Neuronal stem cell (in vitro differentiated cells): ENCODE measurements at regions not wholly inside any gene's neighbourhood (a gene's known extent, or its start where the extent isn't known, plus 50 kb on each side); places are given as distances from the start of the nearest gene placed in this dataset.

ENCODE experiments used
- DNase-seq: peaks from one replicate; pipeline ENCODE4 v3.0.0-alpha.2; 2013; ENCODE audit warnings: low spot score
- H2AFZ ChIP-seq: one replicate; pipeline ENCODE4 v1.6.1; 2013; ENCODE audit warnings: mild to moderate bottlenecking, low read length, inconsistent platforms
- H2AK5ac ChIP-seq: 2 replicates; pipeline ENCODE4 v1.6.1; 2013; ENCODE audit warnings: low read depth, mild to moderate bottlenecking, inconsistent platforms, low read length, moderate library complexity, mixed read lengths
- H2BK120ac ChIP-seq: 2 replicates; pipeline ENCODE4 v1.6.1; 2013; ENCODE audit warnings: low read depth, mild to moderate bottlenecking, inconsistent platforms, low read length, moderate library complexity, mixed read lengths
- H2BK12ac ChIP-seq: one replicate; pipeline ENCODE4 v1.6.1; 2013; ENCODE audit warnings: low read length, inconsistent platforms
- H2BK15ac ChIP-seq: 2 replicates; pipeline ENCODE4 v1.6.1; 2013; ENCODE audit warnings: mild to moderate bottlenecking, low read length, inconsistent platforms, mixed read lengths
- H2BK5ac ChIP-seq: one replicate; pipeline ENCODE4 v1.6.1; 2013; ENCODE audit warnings: inconsistent platforms, mild to moderate bottlenecking, low read length, moderate library complexity
- H3K14ac ChIP-seq: one replicate; pipeline ENCODE4 v1.6.1; 2013; ENCODE audit warnings: low read length, inconsistent platforms
- H3K18ac ChIP-seq: 2 replicates; pipeline ENCODE4 v1.6.1; 2013; ENCODE audit warnings: low read length, inconsistent platforms
- H3K23ac ChIP-seq: 2 replicates; pipeline ENCODE4 v1.6.1; 2013; ENCODE audit warnings: low read depth, mild to moderate bottlenecking, mixed read lengths, low read length, inconsistent platforms; ENCODE audit not compliant: poor library complexity
- H3K27ac ChIP-seq: replicated peaks from 3 replicates; pipeline ENCODE4 v1.5.1; 2013; ENCODE audit warnings: low read length, inconsistent platforms
- H3K27me3 ChIP-seq, 3 experiments: 2 replicates each; pipeline ENCODE4 v1.6.1; 2013; ENCODE audit warnings: low read length in 3 of 3, mild to moderate bottlenecking in 2 of 3, inconsistent platforms in 1 of 3, low read depth in 1 of 3, mixed read lengths in 1 of 3, moderate library complexity in 1 of 3; ENCODE audit not compliant: control insufficient read depth in 3 of 3, insufficient read depth in 3 of 3
- H3K36me3 ChIP-seq, 2 donors: replicated peaks in 1 of 2; 2 replicates each; pipeline ENCODE4 v1.6.1; 2013; ENCODE audit warnings: low read length in 2 of 2; ENCODE audit not compliant: control insufficient read depth in 2 of 2, insufficient read depth in 2 of 2
- H3K4ac ChIP-seq: 2 replicates; pipeline ENCODE4 v1.6.1; 2013; ENCODE audit warnings: inconsistent platforms, mild to moderate bottlenecking, low read length, moderate library complexity
- H3K4me1 ChIP-seq, 2 donors: 1 replicate in 1 of 2; 2 replicates in 1 of 2; pipeline ENCODE4 v1.6.1; 2013; ENCODE audit warnings: low read length in 2 of 2, low read depth in 1 of 2; ENCODE audit not compliant: control insufficient read depth in 2 of 2, insufficient read depth in 1 of 2
- H3K4me2 ChIP-seq: one replicate; pipeline ENCODE4 v1.6.1; 2013; ENCODE audit warnings: mild to moderate bottlenecking, low read length, inconsistent platforms; ENCODE audit not compliant: insufficient read depth, poor library complexity, severe bottlenecking
- H3K4me3 ChIP-seq, 2 donors: 2 replicates each; pipeline ENCODE4 v1.5.1; 2013; ENCODE audit warnings: low read length in 2 of 2, mild to moderate bottlenecking in 2 of 2, inconsistent platforms in 1 of 2, moderate library complexity in 1 of 2
- H3K79me1 ChIP-seq: one replicate; pipeline ENCODE4 v1.6.1; 2013; ENCODE audit warnings: low read depth, mild to moderate bottlenecking, inconsistent platforms, low read length, moderate library complexity
- H3K9ac ChIP-seq: one replicate; pipeline ENCODE4 v1.6.1; 2013; ENCODE audit warnings: mild to moderate bottlenecking, low read depth, low read length, inconsistent platforms; ENCODE audit not compliant: poor library complexity
- H3K9me3 ChIP-seq, 2 donors: replicated peaks in 1 of 2; 2 replicates each; pipeline versions ENCODE3 to v1.6.1; 2013; ENCODE audit warnings: low read length in 2 of 2, mild to moderate bottlenecking in 2 of 2, inconsistent platforms in 1 of 2, low read depth in 1 of 2, mixed read lengths in 1 of 2, moderate library complexity in 1 of 2; ENCODE audit not compliant: control insufficient read depth in 2 of 2, insufficient read depth in 1 of 2
- H4K8ac ChIP-seq: one replicate; pipeline ENCODE4 v1.6.1; 2013; ENCODE audit warnings: low read depth, mild to moderate bottlenecking, inconsistent platforms, low read length, moderate library complexity
- H4K91ac ChIP-seq: one replicate; pipeline ENCODE4 v1.6.1; 2013; ENCODE audit warnings: low read length, low read depth, mild to moderate bottlenecking, inconsistent platforms; ENCODE audit not compliant: poor library complexity
- WGBS, 2 donors: extraction: QIAGEN DNeasy Blood & Tissue Kit; methylation state at CpG; one replicate each; pipeline ENCODE4 v1.1.7; 2013; ENCODE audit warnings: missing lambda C conversion rate in 2 of 2, mixed read lengths in 1 of 2; ENCODE audit not compliant: insufficient read length in 2 of 2, insufficient replicate concordance in 1 of 2; ENCODE audit errors: extremely low coverage in 2 of 2; 5-methylcytosine and 5-hydroxymethylcytosine counted together

- Histone ChIP-seq H2AFZ (no peak overlapping the region), H3K36me3 (no peaks in the 10 kb centered on the region), H3K4me1 (peaks cover 0 to 2% of the 10 kb centered on the region in 2 donors), H4K91ac (no peak overlapping the region), H2BK5ac (no peak overlapping the region), H3K4ac (no peak overlapping the region), H3K27ac (no peak overlapping the region), H2AK5ac (no peak overlapping the region), H3K27me3 (no peaks in the 10 kb centered on the region), H3K23ac (no peak overlapping the region), H3K4me3 (no peak overlapping the region), H3K79me1 (no peaks in the 10 kb centered on the region), H3K18ac (no peak overlapping the region), H3K4me2 (no peak overlapping the region), H2BK12ac (no peak overlapping the region), H3K9me3 (no peaks in the 10 kb centered on the region), H3K9ac (no peak overlapping the region), H4K8ac (no peak overlapping the region), H2BK15ac (no peak overlapping the region), H2BK120ac (no peak overlapping the region), H3K14ac (no peak overlapping the region)
- no CpG with 5 or more reads among the region's 3 CpGs for WGBS, 2 donors
- no peak for DNase-seq
Observed at GRCh38 chr10:60508037-60508436, 118.4 kb upstream of the ANK3 start.

- WGBS, 2 donors = no CpG with 5 or more reads among the region's 4 CpGs
Observed at GRCh38 chr10:60502621-60503020, 112.9 kb upstream of the ANK3 start.

DNA sequence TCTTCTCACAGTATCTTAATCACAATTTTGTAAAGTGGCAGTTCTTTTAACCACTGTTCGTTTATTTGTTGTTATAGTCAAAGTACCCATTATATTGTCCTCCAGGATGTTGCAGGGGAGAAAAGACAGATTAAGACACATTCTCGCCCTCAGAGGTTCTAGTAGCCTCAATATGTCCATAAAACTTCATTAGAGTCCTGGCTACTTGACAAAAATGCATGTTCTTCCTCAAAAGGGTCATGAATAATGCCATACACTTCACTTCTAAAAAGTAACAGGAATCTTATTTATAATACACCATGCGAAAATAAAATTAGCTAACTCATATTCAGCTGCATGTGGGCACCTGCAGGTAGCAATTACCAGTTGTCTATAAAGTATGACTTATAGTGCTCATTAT lies 109.3 kb upstream of the ANK3 start:
- Histone ChIP-seq H4K91ac (no peak overlapping the region), H2AK5ac (no peak overlapping the region), H3K27me3 (no peaks in the 10 kb centered on the region), H3K18ac (no peak overlapping the region), H2BK120ac (no peak overlapping the region), H2BK12ac (no peak overlapping the region), H3K36me3 (no peaks in the 10 kb centered on the region), H4K8ac (no peak overlapping the region), H3K27ac (no peak overlapping the region), H3K9ac (no peak overlapping the region), H3K23ac (no peak overlapping the region), H2BK15ac (no peak overlapping the region), H3K14ac (no peak overlapping the region), H3K79me1 (no peaks in the 10 kb centered on the region), H3K9me3 (no peaks in the 10 kb centered on the region), H3K4me1 (peaks cover 2 to 5% of the 10 kb centered on the region in 2 donors), H2AFZ (no peak overlapping the region), H2BK5ac (no peak overlapping the region), H3K4me2 (no peak overlapping the region), H3K4me3 (no peak overlapping the region), H3K4ac (no peak overlapping the region)
- no CpG with 5 or more reads among the region's 3 CpGs for WGBS, 2 donors
- DNase-seq = no peak

More at GRCh38 chr10:60502621-60503020, 112.9 kb upstream of the ANK3 start:
- H3K18ac ChIP-seq = no peak overlapping the region
- no peak overlapping the region for H2AK5ac ChIP-seq
- no peaks in the 10 kb centered on the region for H3K79me1 ChIP-seq
- H3K36me3 ChIP-seq = no peaks in the 10 kb centered on the region
- H3K9me3 ChIP-seq = no peaks in the 10 kb centered on the region
- H4K8ac ChIP-seq = no peak overlapping the region
- no peak overlapping the region for H3K14ac ChIP-seq
- H2BK12ac ChIP-seq = no peak overlapping the region
- no peak overlapping the region for H3K4me3 ChIP-seq
- no peaks in the 10 kb centered on the region for H3K27me3 ChIP-seq
- H3K4me2 ChIP-seq = no peak overlapping the region
- H3K9ac ChIP-seq = no peak overlapping the region
- H3K4me1 ChIP-seq = no peaks in the 10 kb centered on the region
- no peak for DNase-seq
- H2BK5ac ChIP-seq = no peak overlapping the region
- H3K27ac ChIP-seq = no peak overlapping the region
- no peak overlapping the region for H2AFZ ChIP-seq
- no peak overlapping the region for H2BK120ac ChIP-seq
- H2BK15ac ChIP-seq = no peak overlapping the region
- H3K4ac ChIP-seq = no peak overlapping the region
- H4K91ac ChIP-seq = no peak overlapping the region
- H3K23ac ChIP-seq = no peak overlapping the region

DNA sequence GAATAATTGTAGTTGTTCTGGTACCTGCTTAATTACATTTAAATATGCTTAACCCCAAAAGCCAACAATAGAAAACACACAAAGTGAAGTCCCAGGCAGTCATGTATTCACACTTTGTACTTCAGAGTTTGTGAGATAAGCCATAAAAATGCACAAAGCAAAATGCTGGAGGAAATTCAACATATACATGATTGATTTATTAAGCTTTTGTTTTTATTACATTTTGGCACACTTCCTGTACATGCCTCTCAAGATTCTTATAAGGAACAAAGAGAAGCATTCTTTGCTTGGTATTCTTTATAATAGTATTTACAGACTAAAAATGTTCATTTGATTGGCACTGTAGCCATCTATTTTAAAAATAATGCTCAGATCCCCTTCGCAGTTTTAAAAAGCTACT lies 107.7 kb upstream of the ANK3 start:
- Histone ChIP-seq H3K27me3 (no peaks in the 10 kb centered on the region), H2AK5ac (no peak overlapping the region), H3K4me3 (no peak overlapping the region), H2BK120ac (no peak overlapping the region), H2BK15ac (no peak overlapping the region), H3K4ac (no peak overlapping the region), H3K79me1 (no peaks in the 10 kb centered on the region), H4K91ac (no peak overlapping the region), H3K14ac (no peak overlapping the region), H4K8ac (no peak overlapping the region), H3K27ac (no peak overlapping the region), H3K23ac (no peak overlapping the region), H2AFZ (no peak overlapping the region), H3K36me3 (no peaks in the 10 kb centered on the region), H3K9me3 (no peaks in the 10 kb centered on the region), H2BK5ac (no peak overlapping the region), H3K18ac (no peak overlapping the region), H2BK12ac (no peak overlapping the region), H3K9ac (no peak overlapping the region), H3K4me1 (peaks cover 2 to 5% of the 10 kb centered on the region in 2 donors), H3K4me2 (no peak overlapping the region)
- no CpG with 5 or more reads among the region's 1 CpG for WGBS, 2 donors
- no peak for DNase-seq
